ENCODE measurements at regions not wholly inside any gene's neighbourhood (a gene's known extent, or its start where the extent isn't known, plus 50 kb on each side); places are given as distances from the start of the nearest gene placed in this dataset.

DNA sequence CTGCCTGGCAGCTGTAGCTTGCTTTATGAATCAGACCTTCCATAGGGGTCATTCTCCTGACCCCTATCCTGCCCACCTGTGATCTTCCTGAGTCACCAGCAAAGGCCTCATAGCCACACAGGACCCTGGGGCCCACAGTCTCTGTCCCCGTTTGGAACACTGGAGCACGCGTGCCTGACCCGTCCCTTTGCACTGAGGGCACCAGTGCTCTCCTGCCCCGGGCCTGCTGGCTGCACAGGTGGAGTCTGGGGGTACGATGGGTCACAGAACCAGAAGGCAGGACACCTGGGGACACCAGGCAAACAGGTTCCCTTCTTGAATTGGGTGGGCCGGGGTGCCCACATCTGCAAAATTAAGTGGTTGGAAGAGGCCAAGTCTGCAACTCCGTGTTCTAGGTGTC, 97.2 kb downstream of the CPZ start:
- intact Hi-C loops (cut with micrococcal nuclease) (no loop called here), dilution Hi-C loops (cut with MboI; ENCODE audit: extremely low pct_ligation_motif_present, low sequenced_read_pairs) (no loop called here)
- H3K4me2 ChIP-seq (ENCODE audit: insufficient read depth, low read length) = no peak overlapping the region
- no peaks in the 10 kb centered on the region for H3K4me1 ChIP-seq (ENCODE audit: control insufficient read depth, extremely low read depth, insufficient read depth, low read length)
- H3K9me1 ChIP-seq (replicated peaks; ENCODE audit: control insufficient read depth, extremely low read depth, insufficient read depth, low read length) = no peaks in the 10 kb centered on the region
- H3K9ac ChIP-seq (replicated peaks; ENCODE audit: extremely low read depth, insufficient read depth, low read length) = no peak overlapping the region
- FAIRE-seq (no peak), DNase-seq (ENCODE audit: low read depth, low spot score) (no peak)
- no peaks in the 10 kb centered on the region for H3K79me2 ChIP-seq (ENCODE audit: control insufficient read depth, insufficient read depth, low read length)
- no peak for TF ChIP-seq MAX (IDR thresholded peaks at IDR 0.05; ENCODE audit: insufficient read depth, insufficient read length)
- no peak for TF ChIP-seq CTCF (IDR thresholded peaks at IDR 0.05; ENCODE audit: extremely low read depth in 1 of 2, insufficient read depth in 1 of 2, low read depth in 1 of 2, low read length in 2 of 2)
- no peak for TF ChIP-seq FOS (IDR thresholded peaks at IDR 0.05; ENCODE audit: borderline replicate concordance, insufficient read depth, low read length)
- TF ChIP-seq POLR2A (IDR thresholded peaks at IDR 0.05; ENCODE audit: low read depth, low read length) = no peak
- TF ChIP-seq MYC (IDR thresholded peaks at IDR 0.05; ENCODE audit: low read depth, low read length) = no peak
- no peak for TF ChIP-seq GATA2 (IDR thresholded peaks at IDR 0.05; ENCODE audit: insufficient read depth, insufficient read length, low read depth, low read length)
- TF ChIP-seq POLR2AphosphoS5 (IDR thresholded peaks at IDR 0.05; ENCODE audit: insufficient read depth, low read depth, low read length) = no peak
- TF ChIP-seq JUN (IDR thresholded peaks at IDR 0.05; ENCODE audit: borderline replicate concordance, insufficient read depth, insufficient read length, low read depth) = no peak
- no peak for TF ChIP-seq EZH2 (IDR thresholded peaks at IDR 0.05; ENCODE audit: borderline replicate concordance, low read depth, low read length, severe bottlenecking)
- no peaks in the 10 kb centered on the region for H3K27me3 ChIP-seq (ENCODE audit: control insufficient read depth in 2 of 2, insufficient read depth in 2 of 2, low read length in 2 of 2)
- H3K9me3 ChIP-seq (replicated peaks; ENCODE audit: control insufficient read depth, insufficient read depth, low read length) = no peaks in the 10 kb centered on the region
- no peak overlapping the region for H3K27ac ChIP-seq (ENCODE audit: insufficient read depth, low read depth, low read length)
- CTCF ChIA-PET = interaction anchor here (3.0 kb wide), 1 partner anchor 227 kb away, joined by 32 read pairs; no protein-coding TSS in a partner anchor
- H3K4me3 ChIP-seq (replicated peaks in 1 of 3; ENCODE audit: insufficient read depth in 1 of 3, low read depth in 1 of 3, low read length in 3 of 3) = no peak overlapping the region
- no peak overlapping the region for H2AFZ ChIP-seq (ENCODE audit: low read depth, low read length)
- H3K36me3 ChIP-seq (ENCODE audit: control insufficient read depth in 2 of 2, extremely low read depth in 1 of 2, insufficient read depth in 2 of 2, low read length in 2 of 2) = no peaks in the 10 kb centered on the region
- POLR2A ChIA-PET = no interaction called here
- BruUV-seq (replicated peaks) = no TSS peak
- H4K20me1 ChIP-seq (replicated peaks; ENCODE audit: control insufficient read depth, extremely low read depth, insufficient read depth, low read length) = no peaks in the 10 kb centered on the region
